H1 (cell line): ENCODE measurements at regions not wholly inside any gene's neighbourhood (a gene's known extent, or its start where the extent isn't known, plus 50 kb on each side); places are given as distances from the start of the nearest gene placed in this dataset.
A peak's percentile ranks its signal among the peaks of the same experiment; 100 is the strongest.

Source experiments
- CTCF ChIA-PET: fragments of 300-600 bp; sonication (Branson Sonifier 250); formaldehyde crosslinking; loops from one replicate; lab custom pipeline; 2021; ENCODE audit not compliant: partially characterized antibody; lab: Charles Lee
- POLR2A ChIA-PET: fragments of 300-600 bp; sonication (Branson Sonifier 250); formaldehyde crosslinking; loops from one replicate; lab custom pipeline; 2021; ENCODE audit warnings: inconsistent platforms; ENCODE audit not compliant: partially characterized antibody; lab: Charles Lee
- DNase-seq, 2 experiments: peaks; one replicate each; pipeline versions ENCODE4 v3.0.0 to v3.0.0-alpha.2; 2010 to 2022; ENCODE audit warnings: low spot score in 2 of 2, low read depth in 1 of 2, mixed read lengths in 1 of 2
- FAIRE-seq: peaks from 2 replicates; lab custom pipeline; 2011; peaks lifted over from hg19 to GRCh38; lab: Jason Lieb, UNC
- H2AFZ ChIP-seq: 2 replicates; pipeline ENCODE4 v1.8.1; 2012; ENCODE audit warnings: low read length, inconsistent platforms
- H2AK5ac ChIP-seq: 2 replicates; pipeline ENCODE4 v1.6.1; 2013; ENCODE audit warnings: low read depth, low read length
- H2BK120ac ChIP-seq: replicated peaks from 2 replicates; pipeline ENCODE3; 2013; ENCODE audit warnings: low read depth, low read length, inconsistent platforms
- H2BK12ac ChIP-seq: 2 replicates; pipeline ENCODE4 v1.6.1; 2013; ENCODE audit warnings: low read depth, low read length
- H2BK15ac ChIP-seq: 2 replicates; pipeline ENCODE4 v1.6.1; 2013; ENCODE audit warnings: low read length
- H2BK20ac ChIP-seq: 2 replicates; pipeline ENCODE4 v1.6.1; 2013; ENCODE audit warnings: low read length
- H2BK5ac ChIP-seq: 2 replicates; pipeline ENCODE4 v1.6.1; 2013; ENCODE audit warnings: low read depth, low read length
- H3K14ac ChIP-seq: 2 replicates; pipeline ENCODE4 v1.6.1; 2013; ENCODE audit warnings: inconsistent platforms; ENCODE audit not compliant: insufficient read length
- H3K18ac ChIP-seq: 2 replicates; pipeline ENCODE4 v1.6.1; 2013; ENCODE audit warnings: low read length; ENCODE audit errors: extremely low read depth
- H3K23ac ChIP-seq: 2 replicates; pipeline ENCODE4 v1.6.1; 2013; ENCODE audit warnings: inconsistent platforms; ENCODE audit not compliant: insufficient read length
- H3K23me2 ChIP-seq: 2 replicates; pipeline ENCODE4 v1.6.1; 2013; ENCODE audit warnings: low read depth, low read length
- H3K27ac ChIP-seq: 2 replicates; pipeline ENCODE4 v1.6.1; 2011; ENCODE audit warnings: low read depth, low read length, inconsistent platforms
- H3K27me3 ChIP-seq, 4 experiments: replicated peaks in 1 of 4; 1 replicate in 1 of 4; 2 replicates in 3 of 4; pipeline versions ENCODE4 v1.6.1 to v1.8.1; 2011 to 2013; ENCODE audit warnings: low read length in 3 of 4, mild to moderate bottlenecking in 3 of 4, inconsistent platforms in 2 of 4, mixed read lengths in 2 of 4, moderate library complexity in 1 of 4; ENCODE audit not compliant: control insufficient read depth in 3 of 4, insufficient read depth in 3 of 4; ENCODE audit errors: extremely low read depth in 1 of 4
- H3K36me3 ChIP-seq, 4 experiments: 2 replicates each; pipeline versions ENCODE4 v1.6.1 to v1.8.1; 2011 to 2013; ENCODE audit warnings: mild to moderate bottlenecking in 4 of 4, low read length in 3 of 4, moderate library complexity in 2 of 4, control low read depth in 1 of 4, inconsistent platforms in 1 of 4; ENCODE audit not compliant: insufficient read depth in 4 of 4, control insufficient read depth in 2 of 4
- H3K4ac ChIP-seq: replicated peaks from 2 replicates; pipeline ENCODE3; 2013; ENCODE audit warnings: low read length, low read depth, mixed read lengths, inconsistent platforms; ENCODE audit not compliant: insufficient read length
- H3K4me1 ChIP-seq, 4 experiments: replicated peaks in 1 of 4; 1 replicate in 1 of 4; 2 replicates in 3 of 4; pipeline versions ENCODE4 v1.6.1 to v1.8.1; 2011 to 2013; ENCODE audit warnings: low read length in 3 of 4, inconsistent platforms in 2 of 4, mixed read lengths in 1 of 4; ENCODE audit not compliant: insufficient read depth in 4 of 4, control insufficient read depth in 3 of 4
- H3K4me2 ChIP-seq, 2 experiments: 2 replicates each; pipeline versions ENCODE4 v1.6.1 to v1.8.1; 2011 to 2013; ENCODE audit warnings: low read depth in 2 of 2, low read length in 2 of 2, control low read depth in 1 of 2, inconsistent platforms in 1 of 2, mild to moderate bottlenecking in 1 of 2; ENCODE audit not compliant: insufficient read depth in 1 of 2
- H3K4me3 ChIP-seq, 4 experiments: fragments of 200-600, 300-600 bp in 1 of 4; sonication (generic), shearing (Covaris generic), sonication (Bioruptor Twin) in 1 of 4; 2 replicates each; pipeline versions ENCODE4 v1.5.1 to v1.8.1; 2011 to 2016; ENCODE audit warnings: low read length in 4 of 4, low read depth in 3 of 4, control low read depth in 2 of 4, inconsistent platforms in 2 of 4, mild to moderate bottlenecking in 2 of 4, mixed read lengths in 1 of 4, moderate library complexity in 1 of 4; ENCODE audit not compliant: insufficient read depth in 2 of 4; ENCODE audit errors: extremely low read depth in 1 of 4
- H3K56ac ChIP-seq: replicated peaks from 2 replicates; pipeline ENCODE3; 2013; ENCODE audit warnings: low read depth, mild to moderate bottlenecking, mixed read lengths, low read length, inconsistent platforms; ENCODE audit not compliant: insufficient read length
- H3K79me1 ChIP-seq: 2 replicates; pipeline ENCODE4 v1.6.1; 2013; ENCODE audit warnings: low read depth, low read length, control low read depth
- H3K79me2 ChIP-seq, 2 experiments: 2 replicates each; pipeline versions ENCODE4 v1.6.1 to v1.8.1; 2012 to 2013; ENCODE audit warnings: low read length in 2 of 2, mild to moderate bottlenecking in 2 of 2, inconsistent platforms in 1 of 2; ENCODE audit not compliant: insufficient read depth in 2 of 2, control insufficient read depth in 1 of 2
- H3K9ac ChIP-seq, 4 experiments: replicated peaks in 1 of 4; 1 replicate in 1 of 4; 2 replicates in 3 of 4; pipeline versions ENCODE4 v1.6.1 to v1.8.1; 2011 to 2013; ENCODE audit warnings: low read depth in 3 of 4, low read length in 3 of 4, control low read depth in 2 of 4, mild to moderate bottlenecking in 2 of 4, moderate library complexity in 2 of 4, inconsistent platforms in 1 of 4; ENCODE audit errors: extremely low read depth in 1 of 4
- H3K9me3 ChIP-seq, 2 experiments: 2 replicates each; pipeline versions ENCODE4 v1.6.1 to v1.8.1; 2012 to 2013; ENCODE audit warnings: mild to moderate bottlenecking in 2 of 2, moderate library complexity in 2 of 2, control low read depth in 1 of 2, inconsistent platforms in 1 of 2, low read depth in 1 of 2, low read length in 1 of 2, mixed read lengths in 1 of 2; ENCODE audit not compliant: insufficient read depth in 2 of 2
- H4K20me1 ChIP-seq, 2 experiments: replicated peaks in 1 of 2; 2 replicates each; pipeline versions ENCODE3 to v1.8.1; 2011 to 2013; ENCODE audit warnings: inconsistent platforms in 2 of 2, low read length in 2 of 2, mild to moderate bottlenecking in 1 of 2; ENCODE audit not compliant: insufficient read depth in 2 of 2, control insufficient read depth in 1 of 2
- H4K5ac ChIP-seq: 2 replicates; pipeline ENCODE4 v1.6.1; 2013; ENCODE audit warnings: low read length, low read depth, mixed read lengths, inconsistent platforms; ENCODE audit not compliant: insufficient read length
- H4K8ac ChIP-seq: 2 replicates; pipeline ENCODE4 v1.8.0; 2013; ENCODE audit warnings: mild to moderate bottlenecking, moderate library complexity, low read length, inconsistent platforms; ENCODE audit not compliant: insufficient read depth; ENCODE audit errors: extremely low read depth
- H4K91ac ChIP-seq: replicated peaks from 2 replicates; pipeline ENCODE3; 2013; ENCODE audit warnings: low read length, mixed read lengths, inconsistent platforms; ENCODE audit not compliant: insufficient read length
- CEBPB ChIP-seq: IDR thresholded peaks from 2 replicates; pipeline ENCODE4 v1.6.1; 2012; ENCODE audit warnings: low read depth, low read length
- TAF1 ChIP-seq: IDR thresholded peaks from 2 replicates; pipeline ENCODE4 v1.6.1; 2011; ENCODE audit warnings: mild to moderate bottlenecking, low read depth, low read length
- WGBS, 2 experiments: shearing (Covaris generic) in 1 of 2; methylation state at CpG; one replicate each; pipeline versions ENCODE4 v1.1.6 to v1.1.7; 2013 to 2015; ENCODE audit warnings: low lambda C conversion rate in 2 of 2, mixed read lengths in 2 of 2, inconsistent platforms in 1 of 2, low coverage in 1 of 2, missing lambda C conversion rate in 1 of 2; ENCODE audit not compliant: insufficient replicate concordance in 2 of 2, insufficient coverage in 1 of 2, insufficient read length in 1 of 2; ENCODE audit errors: extremely low coverage in 1 of 2, missing lambda C conversion rate in 1 of 2; 5-methylcytosine and 5-hydroxymethylcytosine counted together

- POLR2A ChIA-PET = no interaction called here
- Histone ChIP-seq H3K56ac (no peak overlapping the region), H2AK5ac (no peak overlapping the region), H3K27ac (no peak overlapping the region), H2BK120ac (no peak overlapping the region), H4K20me1 (no peaks in the 10 kb centered on the region), H3K4me2 (no peak overlapping the region), H3K4me1 (peaks cover 0 to 4% (median 2%) of the 10 kb centered on the region in 4 experiments; a peak in 2 of 7 replicates), H3K23ac (no peak overlapping the region), H3K14ac (no peak overlapping the region), H3K79me2 (no peaks in the 10 kb centered on the region), H2BK15ac (no peak overlapping the region), H2BK5ac (no peak overlapping the region), H3K4me3 (no peak overlapping the region), H2BK12ac (no peak overlapping the region), H4K8ac (no peak overlapping the region), H2BK20ac (no peak overlapping the region), H2AFZ (no peak overlapping the region), H3K79me1 (no peaks in the 10 kb centered on the region), H3K23me2 (no peaks in the 10 kb centered on the region), H3K4ac (no peak overlapping the region), H3K36me3 (no peaks in the 10 kb centered on the region), H3K9ac (no peak overlapping the region), H3K27me3 (no peaks in the 10 kb centered on the region), H4K91ac (no peak overlapping the region), H3K18ac (no peak overlapping the region), H4K5ac (no peak overlapping the region), H3K9me3 (no peaks in the 10 kb centered on the region)
- TF ChIP-seq TAF1 (no peak), CEBPB (peak; percentile 94)
- DNase-seq (no peak), FAIRE-seq (no peak)
- WGBS, 2 experiments = 96% methylated on average over 3 of the region's 3 CpGs; no CpG with 5 or more reads in 1 of the 2 experiments
- CTCF ChIA-PET = no interaction called here
These were observed 257.3 kb downstream of the OGFRL1 start for GRCh38 chr6:71545905-71546304.
